GM20000 (cell line): ENCODE measurements at regions not wholly inside any gene's neighbourhood (a gene's known extent, or its start where the extent isn't known, plus 50 kb on each side); places are given as distances from the start of the nearest gene placed in this dataset.
"Not testable (repeated sequence)": the region's sequence is repeated elsewhere in the genome, so short reads cannot be mapped to it uniquely, and the experiment has no call there.

Source experiments
- DNase-seq: peaks from one replicate; pipeline ENCODE4 v3.0.0; 2012; ENCODE audit warnings: low spot score
- TF ChIP-seq, protein P1 (sequence below): IDR thresholded peaks from 2 replicates; pipeline ENCODE4 v1.5.1; 2012; ENCODE audit warnings: mild to moderate bottlenecking, control low read depth; ENCODE audit errors: extremely low read depth, missing control alignments

DNA sequence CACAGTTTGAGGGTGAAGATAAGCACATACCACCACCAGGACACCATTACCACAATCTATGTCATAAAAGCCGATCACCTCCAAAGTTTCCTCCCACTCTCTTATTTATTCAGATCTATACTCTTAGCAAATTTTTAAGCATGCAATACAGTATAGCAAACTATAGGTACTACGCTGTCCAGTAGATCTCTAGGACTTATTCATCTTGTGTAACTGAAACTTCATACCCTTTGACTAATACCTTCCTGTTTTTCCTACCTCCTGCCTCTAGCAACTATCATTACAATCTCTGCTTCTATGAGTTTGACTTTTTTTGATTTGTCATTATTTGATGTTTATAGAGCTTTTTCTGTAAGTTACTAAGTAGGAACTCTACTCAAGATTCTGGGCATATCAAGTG lies 84.5 kb upstream of the MANSC4 start:
- no peak for DNase-seq
- TF ChIP-seq, protein P1, sequence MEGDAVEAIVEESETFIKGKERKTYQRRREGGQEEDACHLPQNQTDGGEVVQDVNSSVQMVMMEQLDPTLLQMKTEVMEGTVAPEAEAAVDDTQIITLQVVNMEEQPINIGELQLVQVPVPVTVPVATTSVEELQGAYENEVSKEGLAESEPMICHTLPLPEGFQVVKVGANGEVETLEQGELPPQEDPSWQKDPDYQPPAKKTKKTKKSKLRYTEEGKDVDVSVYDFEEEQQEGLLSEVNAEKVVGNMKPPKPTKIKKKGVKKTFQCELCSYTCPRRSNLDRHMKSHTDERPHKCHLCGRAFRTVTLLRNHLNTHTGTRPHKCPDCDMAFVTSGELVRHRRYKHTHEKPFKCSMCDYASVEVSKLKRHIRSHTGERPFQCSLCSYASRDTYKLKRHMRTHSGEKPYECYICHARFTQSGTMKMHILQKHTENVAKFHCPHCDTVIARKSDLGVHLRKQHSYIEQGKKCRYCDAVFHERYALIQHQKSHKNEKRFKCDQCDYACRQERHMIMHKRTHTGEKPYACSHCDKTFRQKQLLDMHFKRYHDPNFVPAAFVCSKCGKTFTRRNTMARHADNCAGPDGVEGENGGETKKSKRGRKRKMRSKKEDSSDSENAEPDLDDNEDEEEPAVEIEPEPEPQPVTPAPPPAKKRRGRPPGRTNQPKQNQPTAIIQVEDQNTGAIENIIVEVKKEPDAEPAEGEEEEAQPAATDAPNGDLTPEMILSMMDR: no peak

DNA sequence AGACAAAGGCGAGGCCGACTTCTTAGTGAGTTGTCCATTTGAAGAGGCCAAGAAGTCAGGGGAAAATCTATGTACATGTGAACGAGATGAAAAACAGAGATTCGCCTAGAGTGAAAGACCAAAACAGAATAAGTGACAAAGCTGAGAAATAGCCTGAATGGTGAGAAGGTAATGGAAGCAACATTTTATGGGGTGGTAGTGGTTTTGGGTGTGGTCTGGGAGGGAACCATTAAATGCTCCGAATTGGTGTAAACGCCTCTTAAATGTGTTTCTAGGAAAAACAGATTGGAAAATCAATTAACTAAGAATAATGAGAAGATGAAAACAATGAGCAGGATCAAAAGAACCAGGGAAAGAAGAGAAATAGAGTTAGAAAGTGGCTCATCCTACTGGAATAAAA lies 83.8 kb upstream of the MANSC4 start:
- TF ChIP-seq, protein P1: no peak
- no peak for DNase-seq

DNA sequence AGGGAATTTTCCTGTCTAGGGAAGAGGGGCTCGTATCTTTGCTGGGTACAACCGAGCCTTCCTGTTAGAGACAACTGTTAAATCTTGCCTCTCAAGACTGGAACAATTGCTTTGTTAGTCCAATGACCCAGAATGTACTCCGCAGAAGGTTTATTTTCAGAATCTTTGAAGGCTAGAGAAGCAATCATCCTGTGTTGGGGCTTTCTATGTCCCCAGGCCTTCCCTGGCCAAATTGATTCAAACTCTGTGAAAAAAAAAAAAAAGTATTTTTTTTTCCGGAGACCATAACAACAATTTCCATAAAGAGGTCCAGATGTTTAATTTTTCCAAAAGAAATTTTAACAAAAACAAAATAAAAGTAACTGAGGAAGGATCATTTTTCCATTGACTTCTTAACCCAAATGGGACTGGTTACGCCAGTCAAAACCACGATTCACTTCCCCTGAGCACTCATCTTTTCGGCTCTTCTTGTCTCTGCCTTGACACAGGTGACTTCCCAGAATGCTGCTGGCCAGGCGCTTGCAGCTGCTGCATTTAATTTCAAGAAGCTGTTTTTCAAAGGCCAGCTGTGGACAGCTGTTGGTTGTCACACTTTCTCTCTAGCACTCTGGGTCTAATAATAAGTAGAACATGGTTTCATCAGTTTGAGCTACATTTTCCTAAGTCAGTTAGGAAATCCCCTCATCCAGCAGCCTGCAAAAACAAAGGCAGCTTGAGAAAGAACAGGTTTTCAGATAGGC lies 81.6 kb upstream of the MANSC4 start:
- DNase-seq: peak; percentile 36

DNA sequence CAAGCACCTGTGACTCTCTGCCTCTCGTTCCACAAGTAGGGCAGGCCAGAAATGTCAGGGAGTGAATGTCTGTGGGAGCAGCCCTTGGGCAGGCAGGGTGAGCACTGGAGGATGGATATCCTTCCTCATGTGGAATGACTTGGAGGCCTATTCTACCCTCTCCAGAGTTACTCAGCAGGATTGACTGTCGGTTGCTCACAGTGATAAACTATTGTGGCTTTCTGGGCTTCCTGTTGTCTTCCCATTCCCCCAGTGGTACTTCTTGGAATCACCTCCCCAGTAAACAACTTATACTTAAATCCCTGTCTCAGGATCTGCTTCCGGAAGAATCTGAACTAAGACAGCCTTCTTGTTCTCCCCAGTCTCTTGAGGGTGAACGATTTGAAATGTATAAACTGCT lies 79.6 kb upstream of the MANSC4 start:
- no peak for DNase-seq
- TF ChIP-seq, protein P1: no peak

More for the DNA sequence above, 81.6 kb upstream of the MANSC4 start:
- TF ChIP-seq, protein P1: no peak

DNA sequence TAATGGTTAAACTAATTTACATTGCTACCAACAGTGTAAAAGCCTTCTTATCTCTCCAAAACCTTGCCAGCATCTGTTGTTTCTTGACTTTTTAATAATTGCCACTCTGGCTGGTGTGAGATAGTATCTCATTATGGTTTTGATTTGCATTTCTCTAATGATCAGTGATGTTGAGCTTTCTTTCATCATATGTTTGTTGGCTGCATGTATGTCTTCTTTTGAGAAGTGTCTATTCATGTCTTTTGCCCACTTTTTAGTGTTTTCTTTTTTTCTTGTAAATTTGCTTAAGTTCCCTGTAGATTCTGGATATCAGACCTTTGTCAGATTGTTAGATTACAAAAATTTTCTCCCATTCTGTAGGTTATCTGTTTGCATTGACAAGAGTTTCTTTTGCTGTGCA lies 77.0 kb upstream of the MANSC4 start:
- not testable (repeated sequence) for DNase-seq

DNA sequence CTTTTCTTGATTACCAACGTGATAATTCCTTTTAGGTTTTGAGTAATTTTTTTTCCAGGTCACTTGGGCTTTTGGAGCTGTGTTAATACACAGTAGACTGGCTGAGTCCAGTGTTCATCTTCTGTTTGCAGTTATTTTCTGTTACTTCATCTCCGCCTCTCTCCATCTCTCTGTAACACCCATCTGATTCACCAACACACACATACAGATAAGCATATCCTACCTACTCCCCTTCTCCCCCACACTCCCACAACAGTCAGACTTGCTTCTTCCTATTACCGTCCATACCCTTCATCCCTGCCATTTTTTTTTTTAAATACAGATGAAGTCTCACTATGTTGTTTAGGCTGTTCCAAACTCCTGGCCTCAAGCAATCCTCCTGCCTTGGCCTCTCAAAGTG lies 72.7 kb upstream of the MANSC4 start:
- DNase-seq: no peak
- TF ChIP-seq, protein P1: no peak
